CD4-positive, CD25-positive, alpha-beta regulatory T cell (primary cell): ENCODE measurements at regions not wholly inside any gene's neighbourhood (a gene's known extent, or its start where the extent isn't known, plus 50 kb on each side); places are given as distances from the start of the nearest gene placed in this dataset.

ENCODE experiments used
- ATAC-seq, 2 donors: fragments of 150-1000 bp; cut with Tn5 transposase; one replicate each; pipeline ENCODE4 v1.10.0; 2021; ENCODE audit warnings: low read depth in 2 of 2, moderate number of reproducible peaks in 2 of 2, moderate library complexity in 1 of 2
- DNase-seq, 3 donors: peaks; one replicate each; pipeline versions ENCODE4 v3.0.0 to v3.0.0-alpha.2; 2012 to 2022; ENCODE audit warnings: mixed read lengths in 1 of 3
- H3K27ac ChIP-seq: one replicate; pipeline ENCODE4 v1.7.0; 2013; ENCODE audit warnings: mild to moderate bottlenecking, low read length; ENCODE audit not compliant: insufficient read depth, poor library complexity, severe bottlenecking
- H3K27me3 ChIP-seq: one replicate; pipeline ENCODE4 v1.7.0; 2013; ENCODE audit warnings: low read length; ENCODE audit not compliant: control insufficient read depth, insufficient read depth
- H3K36me3 ChIP-seq: one replicate; pipeline ENCODE4 v1.7.0; 2013; ENCODE audit warnings: mild to moderate bottlenecking, low read length, moderate library complexity; ENCODE audit not compliant: control insufficient read depth, insufficient read depth
- H3K4me1 ChIP-seq: 2 replicates; pipeline ENCODE4 v1.7.0; 2013; ENCODE audit warnings: mild to moderate bottlenecking, low read length; ENCODE audit not compliant: insufficient read depth, control insufficient read depth, poor library complexity, severe bottlenecking
- H3K4me3 ChIP-seq: one replicate; pipeline ENCODE4 v1.7.0; 2013; ENCODE audit warnings: low read depth, mild to moderate bottlenecking, low read length, moderate library complexity
- H3K9me3 ChIP-seq, 2 experiments: 1 replicate in 1 of 2; 2 replicates in 1 of 2; pipeline ENCODE4 v1.7.0; 2013; ENCODE audit warnings: low read length in 2 of 2, mild to moderate bottlenecking in 1 of 2, moderate library complexity in 1 of 2; ENCODE audit not compliant: control insufficient read depth in 2 of 2
- H3K27ac Mint-ChIP-seq, 3 donors: one replicate each; pipeline ENCODE4 v1.8.0; 2020 to 2022; ENCODE audit warnings: mild to moderate bottlenecking in 3 of 3, mixed read lengths in 3 of 3, moderate library complexity in 2 of 3
- H3K27me3 Mint-ChIP-seq: one replicate; pipeline ENCODE4 v1.8.0; 2022; ENCODE audit warnings: mild to moderate bottlenecking, mixed read lengths
- H3K36me3 Mint-ChIP-seq: one replicate; pipeline ENCODE4 v1.8.0; 2020; ENCODE audit warnings: mixed read lengths
- H3K4me1 Mint-ChIP-seq, 4 donors: one replicate each; pipeline ENCODE4 v1.8.0; 2020 to 2022; ENCODE audit warnings: mixed read lengths in 4 of 4, mild to moderate bottlenecking in 1 of 4
- H3K4me3 Mint-ChIP-seq, 4 donors: one replicate each; pipeline ENCODE4 v1.8.0; 2020 to 2022; ENCODE audit warnings: mild to moderate bottlenecking in 4 of 4, mixed read lengths in 4 of 4, moderate library complexity in 3 of 4
- H3K9me3 Mint-ChIP-seq, 7 donors: one replicate each; pipeline ENCODE4 v1.8.0; 2020 to 2022; ENCODE audit warnings: mixed read lengths in 7 of 7, mild to moderate bottlenecking in 3 of 7, moderate library complexity in 2 of 7

DNA sequence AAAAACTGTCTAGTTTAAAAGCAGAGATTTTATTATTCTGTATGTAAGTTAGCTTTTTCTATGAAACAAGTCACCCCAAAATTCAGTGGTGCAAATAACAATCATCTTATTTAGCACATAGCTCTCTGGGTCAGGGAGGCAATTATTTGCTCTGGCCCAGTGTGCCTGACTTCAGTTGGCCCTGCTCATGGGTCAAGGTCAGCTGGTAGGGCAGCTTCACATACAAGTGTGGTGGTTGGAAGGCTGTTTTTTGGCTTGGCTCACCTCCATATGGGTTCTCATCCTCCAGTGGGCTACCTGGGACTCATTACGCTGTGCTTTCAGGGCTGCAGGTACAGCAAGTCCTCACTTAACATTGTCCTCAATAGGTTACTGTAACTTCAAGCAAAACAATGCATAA lies 228.6 kb downstream of the NR2F2 start:
- no peak for ATAC-seq
- Mint-ChIP-seq H3K4me3 (no peak overlapping the region), H3K27ac (no peak overlapping the region), H3K9me3 (peaks cover 0 to 10% (median 6%) of the 10 kb centered on the region in 7 donors), H3K36me3 (no peaks in the 10 kb centered on the region), H3K27me3 (no peaks in the 10 kb centered on the region), H3K4me1 (no peaks in the 10 kb centered on the region)
- Histone ChIP-seq H3K27me3 (no peaks in the 10 kb centered on the region), H3K9me3 (peaks cover 0 to 4% of the 10 kb centered on the region in 2 experiments), H3K36me3 (no peaks in the 10 kb centered on the region), H3K27ac (no peak overlapping the region), H3K4me1 (no peaks in the 10 kb centered on the region), H3K4me3 (no peak overlapping the region)
- DNase-seq: no peak

DNA sequence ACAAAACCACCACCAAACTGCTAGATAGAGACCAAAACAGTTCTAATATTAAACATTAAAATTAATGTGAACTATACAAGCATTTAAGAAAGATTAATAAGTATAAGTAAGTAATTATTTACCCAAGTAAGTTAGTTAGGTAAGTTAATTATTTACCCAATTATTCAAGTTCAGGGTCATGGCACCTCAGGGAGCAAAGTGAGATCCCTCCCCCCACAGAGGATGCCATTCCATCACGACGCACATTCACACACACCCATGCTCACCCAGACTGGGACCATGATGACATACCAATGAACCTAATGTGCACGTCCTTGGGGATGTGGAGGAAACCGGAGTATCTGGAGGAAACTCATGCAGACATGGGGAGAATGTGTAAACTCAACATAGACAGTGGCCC lies 229.1 kb downstream of the NR2F2 start:
- Histone ChIP-seq H3K4me1 (no peaks in the 10 kb centered on the region), H3K4me3 (no peak overlapping the region), H3K27me3 (no peaks in the 10 kb centered on the region), H3K27ac (no peak overlapping the region), H3K36me3 (no peaks in the 10 kb centered on the region), H3K9me3 (peaks cover 0 to 4% of the 10 kb centered on the region in 2 experiments)
- no peak overlapping the region for H3K27ac Mint-ChIP-seq
- no peaks in the 10 kb centered on the region for H3K36me3 Mint-ChIP-seq
- no peaks in the 10 kb centered on the region for H3K27me3 Mint-ChIP-seq
- H3K4me1 Mint-ChIP-seq: no peaks in the 10 kb centered on the region
- DNase-seq: no peak
- peaks cover 0 to 13% (median 7%) of the 10 kb centered on the region in 7 donors for H3K9me3 Mint-ChIP-seq
- no peak for ATAC-seq
- no peak overlapping the region for H3K4me3 Mint-ChIP-seq

DNA sequence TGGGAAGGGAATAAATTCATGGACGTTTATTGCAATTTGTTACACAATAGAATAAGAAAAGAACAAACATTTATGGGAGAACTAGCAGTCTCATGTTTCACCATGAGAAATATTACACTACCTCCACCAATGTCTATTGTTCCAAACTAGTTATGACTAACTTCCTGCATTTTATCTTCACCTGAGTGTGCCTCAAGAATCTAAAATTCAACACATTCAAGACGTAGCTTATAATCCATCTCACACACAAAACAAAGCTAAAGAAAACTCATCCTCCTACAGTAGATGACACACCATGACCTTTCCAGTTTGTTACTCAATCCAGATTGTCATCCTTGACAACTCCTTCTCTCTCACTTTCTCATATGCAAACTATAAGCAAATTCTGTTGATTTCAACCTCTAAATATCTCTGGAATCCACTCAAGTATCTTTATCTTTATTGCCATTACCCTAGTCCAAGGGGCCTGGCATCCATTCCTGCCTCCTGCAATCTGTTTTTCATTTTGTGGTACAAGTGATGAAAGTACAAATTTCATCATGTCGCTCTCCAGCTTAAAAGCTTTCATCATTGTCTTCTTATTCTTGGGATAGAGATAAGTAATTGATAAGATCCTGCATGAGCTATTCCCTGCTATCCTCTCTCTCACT lies 229.9 kb downstream of the NR2F2 start:
- no peaks in the 10 kb centered on the region for H3K4me1 ChIP-seq
- H3K4me3 ChIP-seq: no peak overlapping the region
- DNase-seq: no peak
- no peaks in the 10 kb centered on the region for H3K36me3 ChIP-seq
- ATAC-seq: no peak
- Mint-ChIP-seq H3K4me1 (no peaks in the 10 kb centered on the region), H3K27me3 (no peaks in the 10 kb centered on the region), H3K4me3 (no peak overlapping the region), H3K9me3 (peaks cover 0 to 15% (median 7%) of the 10 kb centered on the region in 7 donors), H3K36me3 (no peaks in the 10 kb centered on the region), H3K27ac (no peak overlapping the region)
- H3K27me3 ChIP-seq: no peaks in the 10 kb centered on the region
- H3K9me3 ChIP-seq: peaks cover 0 to 4% of the 10 kb centered on the region in 2 experiments
- no peak overlapping the region for H3K27ac ChIP-seq

DNA sequence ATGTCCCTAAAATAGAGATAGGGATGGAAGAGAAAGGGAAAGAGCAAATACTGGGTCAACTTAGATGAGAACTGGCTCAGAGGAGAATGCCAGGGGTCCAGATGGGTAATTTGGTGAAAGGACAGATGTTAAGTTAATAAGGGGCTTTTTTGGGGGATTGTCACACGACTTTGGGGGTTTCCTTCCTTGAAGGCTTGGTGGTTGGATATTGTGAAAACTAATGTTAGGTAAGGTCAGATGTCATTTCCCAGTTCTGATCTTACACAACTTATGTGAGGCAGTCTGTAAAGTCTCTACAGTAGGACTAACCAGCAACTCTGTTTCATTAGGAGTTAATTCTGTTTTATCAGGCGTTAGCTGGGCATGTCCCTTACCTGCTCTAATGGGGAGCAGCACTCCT lies 231.1 kb downstream of the NR2F2 start:
- ATAC-seq: no peak
- Histone ChIP-seq H3K36me3 (no peaks in the 10 kb centered on the region), H3K27me3 (no peaks in the 10 kb centered on the region), H3K4me1 (no peaks in the 10 kb centered on the region), H3K4me3 (no peak overlapping the region), H3K9me3 (peaks cover 0 to 4% of the 10 kb centered on the region in 2 experiments), H3K27ac (no peak overlapping the region)
- no peaks in the 10 kb centered on the region for H3K27me3 Mint-ChIP-seq
- no peaks in the 10 kb centered on the region for H3K4me1 Mint-ChIP-seq
- DNase-seq: no peak
- no peak overlapping the region for H3K27ac Mint-ChIP-seq
- H3K4me3 Mint-ChIP-seq: no peak overlapping the region
- H3K9me3 Mint-ChIP-seq: peaks cover 0 to 15% (median 7%) of the 10 kb centered on the region in 7 donors
- no peaks in the 10 kb centered on the region for H3K36me3 Mint-ChIP-seq

DNA sequence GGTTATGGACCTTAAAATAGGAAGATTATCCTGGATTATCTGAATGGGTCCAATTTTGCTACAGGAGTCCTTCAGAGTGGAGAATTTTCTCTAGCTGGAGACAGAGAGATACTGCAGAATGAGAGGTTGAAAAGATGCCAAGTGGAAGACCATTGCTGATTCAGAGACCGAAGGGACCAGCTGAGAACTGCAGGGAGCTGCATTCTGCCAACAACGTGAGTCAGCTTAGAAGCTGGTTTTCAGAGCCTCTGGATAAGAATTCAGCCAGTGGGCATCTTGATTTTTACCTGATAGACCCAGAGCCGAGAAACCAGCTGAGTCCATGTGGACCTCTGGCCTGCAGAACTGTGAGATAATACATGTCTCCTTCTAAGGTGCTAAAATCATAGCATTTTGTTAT lies 234.0 kb downstream of the NR2F2 start:
- H3K4me3 ChIP-seq: no peak overlapping the region
- H3K27me3 ChIP-seq: no peaks in the 10 kb centered on the region
- no peaks in the 10 kb centered on the region for H3K27me3 Mint-ChIP-seq
- DNase-seq: no peak
- no peak for ATAC-seq
- no peaks in the 10 kb centered on the region for H3K36me3 ChIP-seq
- H3K36me3 Mint-ChIP-seq: no peaks in the 10 kb centered on the region
- H3K4me1 ChIP-seq: no peaks in the 10 kb centered on the region
- H3K27ac ChIP-seq: no peak overlapping the region
- H3K27ac Mint-ChIP-seq: no peak overlapping the region
- H3K9me3 Mint-ChIP-seq: peaks cover 0 to 15% (median 6%) of the 10 kb centered on the region in 7 donors
- no peak overlapping the region for H3K4me3 Mint-ChIP-seq
- H3K4me1 Mint-ChIP-seq: no peaks in the 10 kb centered on the region
- H3K9me3 ChIP-seq: peaks cover 0 to 4% of the 10 kb centered on the region in 2 experiments

DNA sequence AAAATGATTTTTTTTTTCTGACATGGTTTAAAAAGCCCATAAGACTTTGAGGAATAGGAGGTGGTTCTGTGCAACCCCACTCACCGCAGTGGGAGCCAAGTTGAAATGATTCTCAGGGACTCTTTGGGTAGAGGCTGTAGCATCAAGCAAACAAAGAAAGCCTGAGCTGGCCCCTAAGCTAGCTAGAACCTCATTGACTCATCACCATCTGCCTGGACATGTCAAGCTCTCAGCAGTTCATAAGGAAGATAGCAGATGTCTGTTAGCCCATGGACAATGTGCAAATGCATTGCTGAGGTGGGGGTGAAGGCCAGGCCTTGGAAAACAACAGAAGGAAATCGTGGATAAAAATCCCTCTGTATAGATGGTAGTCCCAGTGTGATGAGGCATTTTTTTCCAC lies 234.8 kb downstream of the NR2F2 start:
- H3K9me3 Mint-ChIP-seq: peaks cover 0 to 15% (median 6%) of the 10 kb centered on the region in 7 donors
- no peak overlapping the region for H3K4me3 Mint-ChIP-seq
- Histone ChIP-seq H3K27ac (no peak overlapping the region), H3K4me3 (no peak overlapping the region), H3K9me3 (peaks cover 0 to 4% of the 10 kb centered on the region in 2 experiments), H3K4me1 (no peaks in the 10 kb centered on the region), H3K36me3 (no peaks in the 10 kb centered on the region), H3K27me3 (no peaks in the 10 kb centered on the region)
- ATAC-seq (no peak), DNase-seq (no peak)
- H3K27ac Mint-ChIP-seq: no peak overlapping the region
- no peaks in the 10 kb centered on the region for H3K27me3 Mint-ChIP-seq
- H3K4me1 Mint-ChIP-seq: no peaks in the 10 kb centered on the region
- no peaks in the 10 kb centered on the region for H3K36me3 Mint-ChIP-seq

DNA sequence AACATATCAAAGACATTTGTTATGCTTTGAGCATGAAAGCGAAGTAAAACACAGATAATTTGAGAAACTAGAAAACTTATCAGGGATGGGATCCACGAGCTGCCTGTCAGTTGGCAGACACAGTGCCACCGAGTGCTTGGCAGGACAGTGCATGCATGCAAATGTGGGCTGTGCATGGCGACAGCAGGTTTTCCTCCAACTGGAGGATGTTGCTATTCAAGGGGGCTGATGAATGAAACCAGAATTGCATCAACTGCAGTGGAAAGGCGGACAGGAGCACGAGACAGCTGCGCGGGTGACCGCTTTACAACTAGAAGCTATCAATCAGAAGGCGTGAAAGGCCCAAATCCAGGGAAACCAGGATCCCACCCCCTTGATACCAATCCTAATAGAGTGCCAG lies 244.3 kb downstream of the NR2F2 start:
- Histone ChIP-seq H3K27me3 (no peaks in the 10 kb centered on the region), H3K27ac (no peak overlapping the region), H3K4me3 (no peak overlapping the region), H3K36me3 (no peaks in the 10 kb centered on the region), H3K9me3 (peaks cover 0 to 3% of the 10 kb centered on the region in 2 experiments), H3K4me1 (no peaks in the 10 kb centered on the region)
- no peaks in the 10 kb centered on the region for H3K36me3 Mint-ChIP-seq
- ATAC-seq (no peak), DNase-seq (no peak)
- no peak overlapping the region for H3K4me3 Mint-ChIP-seq
- no peak overlapping the region for H3K27ac Mint-ChIP-seq
- H3K4me1 Mint-ChIP-seq: no peaks in the 10 kb centered on the region
- peaks cover 0 to 19% (median 4%) of the 10 kb centered on the region in 7 donors for H3K9me3 Mint-ChIP-seq
- H3K27me3 Mint-ChIP-seq: no peaks in the 10 kb centered on the region

DNA sequence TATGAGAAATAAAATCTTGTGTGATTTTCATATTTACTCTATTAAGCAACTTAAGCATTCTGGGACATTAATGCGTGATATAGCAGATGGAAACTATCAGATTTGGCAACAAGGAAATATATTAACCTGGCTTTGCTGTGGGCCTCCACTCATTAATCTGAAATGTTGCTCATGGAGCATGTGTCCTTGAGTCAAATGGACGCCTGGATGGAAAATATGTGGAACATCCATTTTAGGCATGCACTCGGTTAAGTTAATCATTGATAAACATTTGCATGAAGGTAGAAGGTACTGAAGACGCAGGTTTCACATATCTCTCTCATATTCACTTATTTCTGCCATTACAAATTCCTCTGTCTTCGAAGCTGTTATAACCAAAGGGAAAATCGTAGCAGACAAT lies 246.1 kb downstream of the NR2F2 start:
- no peak for ATAC-seq
- Mint-ChIP-seq H3K27me3 (no peaks in the 10 kb centered on the region), H3K27ac (no peak overlapping the region), H3K36me3 (no peaks in the 10 kb centered on the region), H3K4me3 (no peak overlapping the region), H3K4me1 (no peaks in the 10 kb centered on the region), H3K9me3 (peaks cover 0 to 14% (median 1%) of the 10 kb centered on the region in 7 donors)
- DNase-seq: no peak
- Histone ChIP-seq H3K27ac (no peak overlapping the region), H3K9me3 (peaks cover 0 to 3% of the 10 kb centered on the region in 2 experiments), H3K36me3 (no peaks in the 10 kb centered on the region), H3K27me3 (no peaks in the 10 kb centered on the region), H3K4me3 (no peak overlapping the region), H3K4me1 (no peaks in the 10 kb centered on the region)
